GM12878 (cell line): ENCODE measurements at regions not wholly inside any gene's neighbourhood (a gene's known extent, or its start where the extent isn't known, plus 50 kb on each side); places are given as distances from the start of the nearest gene placed in this dataset.
"Not testable (repeated sequence)": the region's sequence is repeated elsewhere in the genome, so short reads cannot be mapped to it uniquely, and the experiment has no call there.

Source experiments
- BHLHE40 ChIP-seq, 2 experiments: fragments of 450-650 bp in 1 of 2; IDR thresholded peaks; 2 replicates each; pipeline ENCODE4 v1.6.1; 2011 to 2017; ENCODE audit warnings: low read depth in 2 of 2, borderline replicate concordance in 1 of 2, improper control_type of control experiment in 1 of 2, low read length in 1 of 2, mild to moderate bottlenecking in 1 of 2
- EP300 ChIP-seq, 2 experiments: fragments of 150-350 bp in 1 of 2; IDR thresholded peaks; 2 replicates each; pipeline ENCODE4 v1.6.1; 2011 to 2012; ENCODE audit warnings: low read depth in 2 of 2, low read length in 2 of 2, borderline replicate concordance in 1 of 2, improper control_type of control experiment in 1 of 2, inconsistent platforms in 1 of 2; ENCODE audit not compliant: control insufficient read depth in 1 of 2
- EZH2 ChIP-seq: IDR thresholded peaks from 2 replicates; pipeline ENCODE4 v1.6.1; 2012; ENCODE audit warnings: low read depth, mild to moderate bottlenecking, control low read depth, inconsistent platforms, low read length, borderline replicate concordance; ENCODE audit not compliant: control insufficient read depth
- HCFC1 ChIP-seq: fragments of 150-350 bp; IDR thresholded peaks from 2 replicates; pipeline ENCODE4 v1.6.1; 2014; ENCODE audit warnings: low read length
- SUPT20H ChIP-seq: IDR thresholded peaks from 2 replicates; pipeline ENCODE4 v1.6.1; 2011; ENCODE audit warnings: low read depth, mild to moderate bottlenecking, low read length, moderate library complexity, borderline replicate concordance; ENCODE audit not compliant: control insufficient read depth
- YY1 ChIP-seq: IDR thresholded peaks from 2 replicates; pipeline ENCODE4 v1.6.1; 2011; ENCODE audit warnings: low read depth, mild to moderate bottlenecking, low read length
- ZBED1 ChIP-seq: IDR thresholded peaks from 2 replicates; pipeline ENCODE4 v1.6.1; 2016; ENCODE audit warnings: borderline replicate concordance
- ZNF24 ChIP-seq: fragments of 450-650 bp; IDR thresholded peaks from 2 replicates; pipeline ENCODE4 v1.6.1; 2017; ENCODE audit warnings: antibody characterized with exemption, mild to moderate bottlenecking
- TF ChIP-seq, protein P1 (sequence below): IDR thresholded peaks from 2 replicates; pipeline ENCODE4 v1.6.1; 2011; ENCODE audit warnings: mild to moderate bottlenecking, low read depth, low read length, moderate library complexity; ENCODE audit not compliant: insufficient replicate concordance
- TF ChIP-seq, protein P2 (sequence below), 3 experiments: IDR thresholded peaks in 2 of 3; conservative IDR thresholded peaks in 1 of 3; 2 replicates each; pipeline ENCODE4 v1.5.1; 2011; ENCODE audit warnings: low read depth in 3 of 3, low read length in 3 of 3, mild to moderate bottlenecking in 3 of 3, control low read depth in 2 of 3, moderate library complexity in 2 of 3, inconsistent platforms in 1 of 3, mixed read lengths in 1 of 3; ENCODE audit not compliant: control insufficient read depth in 2 of 3, insufficient read depth in 1 of 3; ENCODE audit errors: extremely low read depth in 1 of 3
- TF ChIP-seq, protein P3 (sequence below): IDR thresholded peaks from 2 replicates; pipeline ENCODE4 v1.6.1; 2011; ENCODE audit warnings: low read depth, low read length, improper control_type of control experiment, borderline replicate concordance
- TF ChIP-seq, protein P4 (sequence below): fragments of 150-350 bp; IDR thresholded peaks from 2 replicates; pipeline ENCODE4 v1.6.1; 2016; ENCODE audit warnings: low read depth, low read length
- TF ChIP-seq, protein P5 (sequence below): IDR thresholded peaks from 2 replicates; pipeline ENCODE4 v1.6.1; 2012; ENCODE audit warnings: improper control_type of control experiment, low read depth, low read length; ENCODE audit not compliant: insufficient replicate concordance

DNA sequence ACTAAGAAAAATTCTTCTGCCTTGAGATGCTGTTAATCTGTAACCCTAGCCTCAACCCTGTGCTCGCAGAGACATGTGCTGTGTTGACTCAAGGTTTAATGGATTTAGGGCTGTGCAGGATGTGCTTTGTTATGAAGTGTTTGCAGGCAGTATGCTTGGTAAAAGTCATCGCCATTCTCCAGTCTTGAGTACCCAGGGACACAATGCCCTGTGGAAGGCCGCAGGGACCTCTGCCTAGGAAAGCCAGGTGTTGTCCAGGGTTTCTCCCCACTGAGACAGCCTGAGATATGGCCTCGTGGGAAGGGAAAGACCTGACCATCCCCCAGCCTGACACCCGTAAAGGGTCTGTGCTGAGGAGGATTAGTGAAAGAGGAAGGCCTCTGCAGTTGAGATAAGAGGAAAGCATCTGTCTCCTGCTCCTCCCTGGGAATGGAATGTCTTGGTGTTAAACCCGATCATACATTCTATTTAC lies 94.2 kb upstream of the ARG1 start:
- not testable (repeated sequence) for TF ChIP-seq YY1; EZH2; ZNF24; ZBED1; HCFC1; SUPT20H; BHLHE40 (IDR thresholded peaks at IDR 0.05; ENCODE audit: borderline replicate concordance in 1 of 2, low read depth in 2 of 2, low read length in 1 of 2); EP300 (IDR thresholded peaks at IDR 0.05; ENCODE audit: borderline replicate concordance in 1 of 2, control insufficient read depth in 1 of 2, low read depth in 2 of 2, low read length in 2 of 2)
- TF ChIP-seq, protein P1, sequence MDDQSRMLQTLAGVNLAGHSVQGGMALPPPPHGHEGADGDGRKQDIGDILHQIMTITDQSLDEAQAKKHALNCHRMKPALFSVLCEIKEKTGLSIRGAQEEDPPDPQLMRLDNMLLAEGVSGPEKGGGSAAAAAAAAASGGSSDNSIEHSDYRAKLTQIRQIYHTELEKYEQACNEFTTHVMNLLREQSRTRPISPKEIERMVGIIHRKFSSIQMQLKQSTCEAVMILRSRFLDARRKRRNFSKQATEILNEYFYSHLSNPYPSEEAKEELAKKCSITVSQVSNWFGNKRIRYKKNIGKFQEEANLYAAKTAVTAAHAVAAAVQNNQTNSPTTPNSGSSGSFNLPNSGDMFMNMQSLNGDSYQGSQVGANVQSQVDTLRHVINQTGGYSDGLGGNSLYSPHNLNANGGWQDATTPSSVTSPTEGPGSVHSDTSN: not testable (repeated sequence)
- TF ChIP-seq, protein P2, sequence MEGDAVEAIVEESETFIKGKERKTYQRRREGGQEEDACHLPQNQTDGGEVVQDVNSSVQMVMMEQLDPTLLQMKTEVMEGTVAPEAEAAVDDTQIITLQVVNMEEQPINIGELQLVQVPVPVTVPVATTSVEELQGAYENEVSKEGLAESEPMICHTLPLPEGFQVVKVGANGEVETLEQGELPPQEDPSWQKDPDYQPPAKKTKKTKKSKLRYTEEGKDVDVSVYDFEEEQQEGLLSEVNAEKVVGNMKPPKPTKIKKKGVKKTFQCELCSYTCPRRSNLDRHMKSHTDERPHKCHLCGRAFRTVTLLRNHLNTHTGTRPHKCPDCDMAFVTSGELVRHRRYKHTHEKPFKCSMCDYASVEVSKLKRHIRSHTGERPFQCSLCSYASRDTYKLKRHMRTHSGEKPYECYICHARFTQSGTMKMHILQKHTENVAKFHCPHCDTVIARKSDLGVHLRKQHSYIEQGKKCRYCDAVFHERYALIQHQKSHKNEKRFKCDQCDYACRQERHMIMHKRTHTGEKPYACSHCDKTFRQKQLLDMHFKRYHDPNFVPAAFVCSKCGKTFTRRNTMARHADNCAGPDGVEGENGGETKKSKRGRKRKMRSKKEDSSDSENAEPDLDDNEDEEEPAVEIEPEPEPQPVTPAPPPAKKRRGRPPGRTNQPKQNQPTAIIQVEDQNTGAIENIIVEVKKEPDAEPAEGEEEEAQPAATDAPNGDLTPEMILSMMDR (IDR thresholded peaks at IDR 0.05 in 2 of 3, conservative IDR thresholded peaks at IDR 0.05 in 1 of 3; ENCODE audit: control insufficient read depth in 2 of 3, extremely low read depth in 1 of 3, insufficient read depth in 1 of 3, low read depth in 3 of 3, low read length in 3 of 3): not testable (repeated sequence)
- TF ChIP-seq, protein P3, sequence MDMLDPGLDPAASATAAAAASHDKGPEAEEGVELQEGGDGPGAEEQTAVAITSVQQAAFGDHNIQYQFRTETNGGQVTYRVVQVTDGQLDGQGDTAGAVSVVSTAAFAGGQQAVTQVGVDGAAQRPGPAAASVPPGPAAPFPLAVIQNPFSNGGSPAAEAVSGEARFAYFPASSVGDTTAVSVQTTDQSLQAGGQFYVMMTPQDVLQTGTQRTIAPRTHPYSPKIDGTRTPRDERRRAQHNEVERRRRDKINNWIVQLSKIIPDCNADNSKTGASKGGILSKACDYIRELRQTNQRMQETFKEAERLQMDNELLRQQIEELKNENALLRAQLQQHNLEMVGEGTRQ: not testable (repeated sequence)
- TF ChIP-seq, protein P4, sequence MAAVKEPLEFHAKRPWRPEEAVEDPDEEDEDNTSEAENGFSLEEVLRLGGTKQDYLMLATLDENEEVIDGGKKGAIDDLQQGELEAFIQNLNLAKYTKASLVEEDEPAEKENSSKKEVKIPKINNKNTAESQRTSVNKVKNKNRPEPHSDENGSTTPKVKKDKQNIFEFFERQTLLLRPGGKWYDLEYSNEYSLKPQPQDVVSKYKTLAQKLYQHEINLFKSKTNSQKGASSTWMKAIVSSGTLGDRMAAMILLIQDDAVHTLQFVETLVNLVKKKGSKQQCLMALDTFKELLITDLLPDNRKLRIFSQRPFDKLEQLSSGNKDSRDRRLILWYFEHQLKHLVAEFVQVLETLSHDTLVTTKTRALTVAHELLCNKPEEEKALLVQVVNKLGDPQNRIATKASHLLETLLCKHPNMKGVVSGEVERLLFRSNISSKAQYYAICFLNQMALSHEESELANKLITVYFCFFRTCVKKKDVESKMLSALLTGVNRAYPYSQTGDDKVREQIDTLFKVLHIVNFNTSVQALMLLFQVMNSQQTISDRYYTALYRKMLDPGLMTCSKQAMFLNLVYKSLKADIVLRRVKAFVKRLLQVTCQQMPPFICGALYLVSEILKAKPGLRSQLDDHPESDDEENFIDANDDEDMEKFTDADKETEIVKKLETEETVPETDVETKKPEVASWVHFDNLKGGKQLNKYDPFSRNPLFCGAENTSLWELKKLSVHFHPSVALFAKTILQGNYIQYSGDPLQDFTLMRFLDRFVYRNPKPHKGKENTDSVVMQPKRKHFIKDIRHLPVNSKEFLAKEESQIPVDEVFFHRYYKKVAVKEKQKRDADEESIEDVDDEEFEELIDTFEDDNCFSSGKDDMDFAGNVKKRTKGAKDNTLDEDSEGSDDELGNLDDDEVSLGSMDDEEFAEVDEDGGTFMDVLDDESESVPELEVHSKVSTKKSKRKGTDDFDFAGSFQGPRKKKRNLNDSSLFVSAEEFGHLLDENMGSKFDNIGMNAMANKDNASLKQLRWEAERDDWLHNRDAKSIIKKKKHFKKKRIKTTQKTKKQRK: not testable (repeated sequence)
- TF ChIP-seq, protein P5, sequence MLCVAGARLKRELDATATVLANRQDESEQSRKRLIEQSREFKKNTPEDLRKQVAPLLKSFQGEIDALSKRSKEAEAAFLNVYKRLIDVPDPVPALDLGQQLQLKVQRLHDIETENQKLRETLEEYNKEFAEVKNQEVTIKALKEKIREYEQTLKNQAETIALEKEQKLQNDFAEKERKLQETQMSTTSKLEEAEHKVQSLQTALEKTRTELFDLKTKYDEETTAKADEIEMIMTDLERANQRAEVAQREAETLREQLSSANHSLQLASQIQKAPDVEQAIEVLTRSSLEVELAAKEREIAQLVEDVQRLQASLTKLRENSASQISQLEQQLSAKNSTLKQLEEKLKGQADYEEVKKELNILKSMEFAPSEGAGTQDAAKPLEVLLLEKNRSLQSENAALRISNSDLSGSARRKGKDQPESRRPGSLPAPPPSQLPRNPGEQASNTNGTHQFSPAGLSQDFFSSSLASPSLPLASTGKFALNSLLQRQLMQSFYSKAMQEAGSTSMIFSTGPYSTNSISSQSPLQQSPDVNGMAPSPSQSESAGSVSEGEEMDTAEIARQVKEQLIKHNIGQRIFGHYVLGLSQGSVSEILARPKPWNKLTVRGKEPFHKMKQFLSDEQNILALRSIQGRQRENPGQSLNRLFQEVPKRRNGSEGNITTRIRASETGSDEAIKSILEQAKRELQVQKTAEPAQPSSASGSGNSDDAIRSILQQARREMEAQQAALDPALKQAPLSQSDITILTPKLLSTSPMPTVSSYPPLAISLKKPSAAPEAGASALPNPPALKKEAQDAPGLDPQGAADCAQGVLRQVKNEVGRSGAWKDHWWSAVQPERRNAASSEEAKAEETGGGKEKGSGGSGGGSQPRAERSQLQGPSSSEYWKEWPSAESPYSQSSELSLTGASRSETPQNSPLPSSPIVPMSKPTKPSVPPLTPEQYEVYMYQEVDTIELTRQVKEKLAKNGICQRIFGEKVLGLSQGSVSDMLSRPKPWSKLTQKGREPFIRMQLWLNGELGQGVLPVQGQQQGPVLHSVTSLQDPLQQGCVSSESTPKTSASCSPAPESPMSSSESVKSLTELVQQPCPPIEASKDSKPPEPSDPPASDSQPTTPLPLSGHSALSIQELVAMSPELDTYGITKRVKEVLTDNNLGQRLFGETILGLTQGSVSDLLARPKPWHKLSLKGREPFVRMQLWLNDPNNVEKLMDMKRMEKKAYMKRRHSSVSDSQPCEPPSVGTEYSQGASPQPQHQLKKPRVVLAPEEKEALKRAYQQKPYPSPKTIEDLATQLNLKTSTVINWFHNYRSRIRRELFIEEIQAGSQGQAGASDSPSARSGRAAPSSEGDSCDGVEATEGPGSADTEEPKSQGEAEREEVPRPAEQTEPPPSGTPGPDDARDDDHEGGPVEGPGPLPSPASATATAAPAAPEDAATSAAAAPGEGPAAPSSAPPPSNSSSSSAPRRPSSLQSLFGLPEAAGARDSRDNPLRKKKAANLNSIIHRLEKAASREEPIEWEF: not testable (repeated sequence)
